Fibroblast of mammary gland (primary cell): ENCODE measurements at regions not wholly inside any gene's neighbourhood (a gene's known extent, or its start where the extent isn't known, plus 50 kb on each side); places are given as distances from the start of the nearest gene placed in this dataset.

Source experiments
- DNase-seq: peaks from one replicate; pipeline ENCODE4 v3.0.0-alpha.2; 2010; ENCODE audit warnings: low read depth
- H3K4me3 ChIP-seq: 2 replicates; pipeline ENCODE4 v1.5.1; 2011; ENCODE audit warnings: low read depth, mild to moderate bottlenecking, low read length, moderate library complexity; ENCODE audit not compliant: control insufficient read depth
- TF ChIP-seq, protein P1 (sequence below): conservative IDR thresholded peaks from 2 replicates; pipeline ENCODE4 v1.5.1; 2011; ENCODE audit warnings: low read depth, low read length, inconsistent platforms; ENCODE audit not compliant: control insufficient read depth, insufficient read depth

DNA sequence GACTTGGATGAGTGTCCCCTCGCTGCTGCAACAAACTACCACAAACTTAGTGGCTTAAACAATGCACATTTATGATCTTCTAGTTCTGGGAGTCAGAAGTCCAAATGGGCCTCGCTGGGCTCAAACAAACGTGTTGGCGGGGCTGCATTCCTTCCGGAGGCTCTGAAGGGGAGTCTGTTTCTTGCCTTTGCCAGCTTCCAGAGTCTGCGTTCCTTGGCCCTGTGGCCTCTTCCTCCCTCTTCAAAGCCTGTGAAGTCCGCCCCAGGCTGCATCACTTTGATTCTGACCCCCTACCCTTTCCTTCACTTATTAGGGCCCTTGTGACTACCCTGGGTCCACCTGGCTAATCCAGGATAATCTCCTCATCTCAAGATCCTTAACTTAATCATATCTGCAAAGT, 80.3 kb upstream of the NECTIN1 start:
- no peak overlapping the region for H3K4me3 ChIP-seq
- DNase-seq: no peak
- TF ChIP-seq, protein P1, sequence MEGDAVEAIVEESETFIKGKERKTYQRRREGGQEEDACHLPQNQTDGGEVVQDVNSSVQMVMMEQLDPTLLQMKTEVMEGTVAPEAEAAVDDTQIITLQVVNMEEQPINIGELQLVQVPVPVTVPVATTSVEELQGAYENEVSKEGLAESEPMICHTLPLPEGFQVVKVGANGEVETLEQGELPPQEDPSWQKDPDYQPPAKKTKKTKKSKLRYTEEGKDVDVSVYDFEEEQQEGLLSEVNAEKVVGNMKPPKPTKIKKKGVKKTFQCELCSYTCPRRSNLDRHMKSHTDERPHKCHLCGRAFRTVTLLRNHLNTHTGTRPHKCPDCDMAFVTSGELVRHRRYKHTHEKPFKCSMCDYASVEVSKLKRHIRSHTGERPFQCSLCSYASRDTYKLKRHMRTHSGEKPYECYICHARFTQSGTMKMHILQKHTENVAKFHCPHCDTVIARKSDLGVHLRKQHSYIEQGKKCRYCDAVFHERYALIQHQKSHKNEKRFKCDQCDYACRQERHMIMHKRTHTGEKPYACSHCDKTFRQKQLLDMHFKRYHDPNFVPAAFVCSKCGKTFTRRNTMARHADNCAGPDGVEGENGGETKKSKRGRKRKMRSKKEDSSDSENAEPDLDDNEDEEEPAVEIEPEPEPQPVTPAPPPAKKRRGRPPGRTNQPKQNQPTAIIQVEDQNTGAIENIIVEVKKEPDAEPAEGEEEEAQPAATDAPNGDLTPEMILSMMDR: no peak

DNA sequence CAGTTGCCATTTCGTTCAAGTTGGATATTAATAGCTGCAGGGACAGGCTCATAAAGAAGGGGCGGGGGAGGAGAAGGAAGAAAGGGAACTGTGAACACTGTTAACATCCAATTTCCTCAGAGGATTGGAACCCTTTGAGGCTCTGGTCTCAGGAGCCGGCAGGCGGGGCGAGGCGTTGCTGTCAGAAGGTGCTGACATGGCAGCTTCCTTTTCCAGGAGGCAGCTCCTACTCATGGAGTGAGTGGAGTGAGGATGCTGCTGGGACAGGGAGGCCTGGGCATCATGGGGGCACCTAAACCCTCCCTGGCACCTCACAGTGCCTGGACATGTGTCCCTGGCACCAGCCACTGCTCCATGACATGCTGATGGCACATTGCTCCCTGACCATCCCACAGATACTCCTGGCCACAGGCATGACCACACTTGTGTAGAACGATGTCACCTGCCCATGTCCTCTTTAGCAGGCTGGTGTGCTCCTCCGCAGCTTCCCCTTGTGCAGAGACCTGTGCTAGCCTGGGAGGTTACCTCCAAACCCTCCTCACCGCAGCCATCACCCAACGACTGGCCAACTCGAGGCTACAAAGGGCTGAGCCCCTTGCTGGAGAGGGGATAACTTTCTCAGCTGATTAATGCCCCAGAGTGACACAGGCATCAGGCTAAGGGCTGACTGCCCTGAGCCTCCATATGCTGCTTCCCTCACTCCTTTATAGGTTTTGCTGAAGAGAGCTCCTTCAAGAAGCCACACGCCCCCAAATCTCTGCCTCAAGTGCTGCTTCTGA, 79.6 kb upstream of the NECTIN1 start:
- H3K4me3 ChIP-seq: no peak overlapping the region
- TF ChIP-seq, protein P1: no peak
- DNase-seq: no peak

DNA sequence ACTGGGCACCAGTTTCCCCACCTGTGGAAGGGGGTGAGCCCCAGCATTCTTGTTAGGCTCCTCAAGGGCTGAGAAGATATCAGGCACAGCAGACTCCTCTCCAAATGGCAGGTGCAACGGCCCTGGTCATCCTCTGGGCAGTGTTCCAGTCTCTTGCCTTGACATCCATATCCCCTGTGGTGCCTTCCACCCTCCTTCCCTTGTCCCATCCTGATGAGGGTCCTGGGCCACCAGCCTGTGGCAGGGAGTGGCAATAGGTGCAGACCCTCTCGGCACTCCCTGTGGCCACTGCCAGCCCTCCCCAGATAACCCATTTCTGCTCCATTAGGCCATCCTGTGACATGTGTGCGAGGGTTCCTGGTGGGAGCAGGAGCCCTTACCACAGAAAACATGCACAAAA, 78.8 kb upstream of the NECTIN1 start:
- H3K4me3 ChIP-seq: no peak overlapping the region
- TF ChIP-seq, protein P1: no peak
- no peak for DNase-seq

DNA sequence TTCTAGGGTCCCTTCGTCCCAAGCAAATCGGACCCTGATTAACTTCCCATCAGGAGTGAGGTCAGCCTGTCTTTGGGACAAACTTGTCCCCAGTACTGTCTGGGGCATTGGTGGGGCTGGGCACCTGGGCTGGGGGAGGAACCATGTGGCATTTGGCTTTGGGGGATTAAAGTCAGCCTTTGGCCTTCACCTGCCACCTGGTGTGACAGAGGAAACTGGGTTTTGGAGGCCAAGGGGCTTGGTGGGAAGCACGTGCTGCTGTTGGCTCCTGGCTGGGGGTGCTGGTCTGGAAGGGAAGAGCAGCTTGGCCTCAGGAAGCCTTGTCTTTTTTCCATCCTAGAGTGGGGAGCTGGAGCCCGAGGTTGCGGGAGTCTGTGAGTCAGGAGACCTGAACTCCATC, 78.4 kb upstream of the NECTIN1 start:
- no peak overlapping the region for H3K4me3 ChIP-seq
- no peak for DNase-seq
- TF ChIP-seq, protein P1: no peak

DNA sequence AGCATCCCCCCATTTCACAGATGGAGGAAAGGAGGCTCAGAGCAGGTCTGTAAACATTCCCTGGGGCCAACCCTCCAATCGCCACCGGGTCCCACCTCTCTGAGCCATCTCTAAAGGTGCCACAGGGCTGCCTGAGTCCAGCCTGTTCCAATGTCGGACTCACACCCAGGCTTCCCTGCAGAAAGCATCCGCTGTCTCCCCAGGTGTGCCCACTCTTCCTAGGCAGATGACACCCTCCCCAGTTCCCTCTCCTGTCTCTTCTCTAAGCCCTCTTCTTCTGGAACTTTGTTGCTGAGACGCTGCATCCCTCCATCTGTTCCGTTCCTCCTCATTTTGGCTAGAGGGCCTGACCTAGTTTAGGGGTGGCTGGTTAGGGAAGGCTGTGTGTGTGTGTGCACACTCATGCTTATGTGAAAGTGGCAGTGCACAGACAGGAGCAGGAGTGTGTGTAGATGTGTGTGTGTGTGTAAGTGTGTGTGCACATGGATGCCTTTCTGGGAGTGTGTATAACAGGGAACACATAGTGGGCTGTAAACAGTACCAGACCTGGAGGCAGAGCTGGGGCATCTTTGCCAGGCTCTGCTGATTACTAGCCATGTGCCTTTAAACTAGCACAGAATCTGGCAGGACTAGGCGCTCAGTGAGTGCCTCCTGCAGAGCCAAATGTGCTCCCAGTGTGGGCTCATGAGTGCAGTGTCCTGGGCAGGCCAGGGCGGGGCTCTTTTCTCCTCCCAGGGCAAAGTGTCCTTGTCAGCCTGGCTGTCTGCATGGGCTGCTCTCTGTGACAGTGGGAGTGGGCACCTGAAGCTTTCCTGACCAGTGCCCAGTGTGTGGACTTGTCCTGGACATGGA, 77.3 kb upstream of the NECTIN1 start:
- TF ChIP-seq, protein P1: no peak
- no peak for DNase-seq
- H3K4me3 ChIP-seq: no peak overlapping the region

DNA sequence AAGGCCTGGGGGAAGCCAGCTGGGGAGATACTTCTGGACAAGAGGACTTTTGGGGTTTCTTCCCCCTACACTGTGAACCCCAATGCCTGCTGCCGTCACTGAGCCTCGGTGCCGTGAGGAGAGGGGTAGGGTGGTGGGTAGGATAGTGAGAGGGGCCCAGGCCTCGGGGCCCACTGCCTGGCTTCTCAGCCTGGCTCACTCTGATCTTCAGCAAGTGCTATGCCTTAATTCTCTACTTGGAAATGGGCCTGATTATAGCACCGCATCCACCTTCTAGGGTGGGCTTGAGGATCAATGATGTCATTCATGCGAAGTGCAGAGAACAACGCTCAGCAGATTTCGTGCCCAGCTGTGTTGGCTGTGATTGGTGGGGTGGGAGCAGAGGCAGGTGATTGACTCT, 76.7 kb upstream of the NECTIN1 start:
- DNase-seq: no peak
- TF ChIP-seq, protein P1: no peak
- no peak overlapping the region for H3K4me3 ChIP-seq
